GM12878 (cell line): ENCODE measurements at regions not wholly inside any gene's neighbourhood (a gene's known extent, or its start where the extent isn't known, plus 50 kb on each side); places are given as distances from the start of the nearest gene placed in this dataset.

Source experiments
- ASH2L ChIP-seq: fragments of 300-600, 200-600 bp; sonication (generic); IDR thresholded peaks from 2 replicates; pipeline ENCODE4 v1.6.1; 2017; ENCODE audit warnings: low read depth, mild to moderate bottlenecking, borderline replicate concordance
- BCL11A ChIP-seq: IDR thresholded peaks from 2 replicates; pipeline ENCODE4 v1.6.1; 2011; ENCODE audit warnings: low read depth, low read length
- CBX3 ChIP-seq: fragments of 200-600 bp; sonication (generic); IDR thresholded peaks from 2 replicates; pipeline ENCODE4 v1.6.1; 2016; ENCODE audit warnings: low read depth, borderline replicate concordance
- CEBPZ ChIP-seq: fragments of 150-350 bp; IDR thresholded peaks from 2 replicates; pipeline ENCODE4 v1.6.1; 2016; ENCODE audit warnings: low read depth, low read length
- CREB1 ChIP-seq: IDR thresholded peaks from 2 replicates; pipeline ENCODE4 v1.6.1; 2012; ENCODE audit warnings: low read depth, mild to moderate bottlenecking, inconsistent platforms
- IKZF1 ChIP-seq: fragments of 450-650 bp; conservative IDR thresholded peaks from 2 replicates; pipeline ENCODE4 v1.6.1; 2017; ENCODE audit warnings: antibody characterized with exemption, mild to moderate bottlenecking
- NR2C1 ChIP-seq: fragments of 450-650 bp; IDR thresholded peaks from 2 replicates; pipeline ENCODE4 v1.6.1; 2017; ENCODE audit warnings: antibody characterized with exemption, mild to moderate bottlenecking, moderate library complexity
- PML ChIP-seq: IDR thresholded peaks from 2 replicates; pipeline ENCODE4 v1.6.1; 2012; ENCODE audit warnings: low read length, inconsistent platforms
- RBBP5 ChIP-seq: fragments of 200-600 bp; sonication (generic); conservative IDR thresholded peaks from 2 replicates; pipeline ENCODE4 v1.6.1; 2016
- REST ChIP-seq: IDR thresholded peaks from 2 replicates; pipeline ENCODE4 v1.6.1; 2012; ENCODE audit warnings: mild to moderate bottlenecking, low read depth, low read length
- RUNX3 ChIP-seq: IDR thresholded peaks from 2 replicates; pipeline ENCODE4 v1.6.1; 2012; ENCODE audit warnings: low read length, inconsistent platforms
- WRNIP1 ChIP-seq: IDR thresholded peaks from 2 replicates; pipeline ENCODE4 v1.6.1; 2011; ENCODE audit warnings: low read depth, low read length, improper control_type of control experiment, borderline replicate concordance
- ZBTB4 ChIP-seq: fragments of 450-650 bp; formaldehyde crosslinking; IDR thresholded peaks from 2 replicates; pipeline ENCODE4 v1.4.0; 2022; ENCODE audit warnings: mild to moderate bottlenecking, moderate library complexity
- ZBTB40 ChIP-seq: fragments of 450-650 bp; IDR thresholded peaks from 2 replicates; pipeline ENCODE4 v1.6.1; 2016; ENCODE audit warnings: mild to moderate bottlenecking, moderate library complexity, borderline replicate concordance
- ZZZ3 ChIP-seq: IDR thresholded peaks from 2 replicates; pipeline ENCODE4 v1.6.1; 2011; ENCODE audit warnings: low read depth; ENCODE audit not compliant: control insufficient read depth, insufficient read length

- TF ChIP-seq ZBTB40 (no peak), RUNX3 (peak; percentile 69; the same call in 1 of the 2 replicates), PML (no peak), ZZZ3 (no peak), WRNIP1 (no peak), ASH2L (no peak), IKZF1 (peak; percentile 94), NR2C1 (no peak), ZBTB4 (CRISPR knock-in tag) (no peak), REST (no peak), CBX3 (no peak), CEBPZ (no peak), BCL11A (no peak), RBBP5 (no peak), CREB1 (peak; percentile 34; the same call in 1 of the 2 replicates)
Observed at GRCh38 chr6:139764498-139764986, 390.1 kb upstream of the CITED2 start (continued).
